DND-41 (cell line): ENCODE measurements at regions not wholly inside any gene's neighbourhood (a gene's known extent, or its start where the extent isn't known, plus 50 kb on each side); places are given as distances from the start of the nearest gene placed in this dataset.

Source experiments
- ATAC-seq: fragments of 200-7000 bp; cut with Tn5 transposase; 3 replicates; pipeline ENCODE4 v1.9.1; 2021; ENCODE audit warnings: low read depth; ENCODE audit not compliant: insufficient read depth
- DNase-seq: peaks from one replicate; pipeline ENCODE4 v3.0.0-alpha.2; 2020
- H2AFZ ChIP-seq: 2 replicates; pipeline ENCODE4 v1.6.0; 2012; ENCODE audit warnings: low read depth, low read length
- H3K27ac ChIP-seq: 2 replicates; pipeline ENCODE4 v1.5.1; 2012; ENCODE audit warnings: low read length, inconsistent platforms
- H3K27me3 ChIP-seq: fragments of 200-600 bp; sonication (generic); 2 replicates; pipeline ENCODE4 v1.6.0; 2012; ENCODE audit warnings: low read length, mild to moderate bottlenecking, inconsistent platforms; ENCODE audit not compliant: insufficient read depth, poor library complexity
- H3K36me3 ChIP-seq: 2 replicates; pipeline ENCODE4 v1.5.1; 2012; ENCODE audit warnings: low read length, inconsistent platforms; ENCODE audit not compliant: insufficient read depth
- H3K4me1 ChIP-seq: 2 replicates; pipeline ENCODE4 v1.5.1; 2012; ENCODE audit warnings: mild to moderate bottlenecking, low read length; ENCODE audit not compliant: insufficient read depth
- H3K4me2 ChIP-seq: 2 replicates; pipeline ENCODE4 v1.6.0; 2012; ENCODE audit warnings: mild to moderate bottlenecking, moderate library complexity, low read length, inconsistent platforms; ENCODE audit not compliant: insufficient read depth
- H3K4me3 ChIP-seq, 2 experiments: fragments of 200-600 bp in 1 of 2; shearing (Covaris generic) in 1 of 2; 2 replicates each; pipeline ENCODE4 v1.5.1; 2012 to 2016; ENCODE audit warnings: inconsistent platforms in 2 of 2, low read length in 2 of 2, mild to moderate bottlenecking in 2 of 2, low read depth in 1 of 2, moderate library complexity in 1 of 2
- H3K79me2 ChIP-seq: 2 replicates; pipeline ENCODE4 v1.6.0; 2012; ENCODE audit warnings: low read length, inconsistent platforms; ENCODE audit not compliant: insufficient read depth
- H3K9ac ChIP-seq: 2 replicates; pipeline ENCODE4 v1.6.0; 2012; ENCODE audit warnings: low read depth, mild to moderate bottlenecking, inconsistent platforms, low read length, moderate library complexity
- H3K9me3 ChIP-seq: 2 replicates; pipeline ENCODE4 v1.5.1; 2012; ENCODE audit warnings: low read length, moderate library complexity, mild to moderate bottlenecking, inconsistent platforms; ENCODE audit not compliant: insufficient read depth, severe bottlenecking
- H4K20me1 ChIP-seq: 2 replicates; pipeline ENCODE4 v1.6.0; 2012; ENCODE audit warnings: low read length; ENCODE audit not compliant: insufficient read depth
- EZH2 ChIP-seq: IDR thresholded peaks from 3 replicates; pipeline ENCODE4 v1.6.1; 2012; ENCODE audit warnings: borderline replicate concordance, low read depth, mild to moderate bottlenecking, moderate library complexity, low read length, inconsistent platforms; ENCODE audit not compliant: severe bottlenecking
- TF ChIP-seq, protein P1 (sequence below): IDR thresholded peaks from 2 replicates; pipeline ENCODE4 v1.5.1; 2012; ENCODE audit warnings: borderline replicate concordance, low read length, moderate library complexity, mild to moderate bottlenecking; ENCODE audit not compliant: poor library complexity, severe bottlenecking; ENCODE audit errors: extremely low read depth

GRCh38 chr18:57981308-57982028, 62.6 kb upstream of the NEDD4L start:
- no peaks in the 10 kb centered on the region for H3K9me3 ChIP-seq
- DNase-seq (no peak), ATAC-seq (no peak)
- H3K36me3 ChIP-seq: no peaks in the 10 kb centered on the region
- H3K4me3 ChIP-seq: no peak overlapping the region
- H3K4me1 ChIP-seq: no peaks in the 10 kb centered on the region
- no peak overlapping the region for H2AFZ ChIP-seq
- peaks cover 3% of the 10 kb centered on the region for H3K27me3 ChIP-seq
- no peaks in the 10 kb centered on the region for H4K20me1 ChIP-seq
- H3K27ac ChIP-seq: no peak overlapping the region
- no peaks in the 10 kb centered on the region for H3K79me2 ChIP-seq
- H3K4me2 ChIP-seq: no peak overlapping the region
- H3K9ac ChIP-seq: no peak overlapping the region
- TF ChIP-seq, protein P1, sequence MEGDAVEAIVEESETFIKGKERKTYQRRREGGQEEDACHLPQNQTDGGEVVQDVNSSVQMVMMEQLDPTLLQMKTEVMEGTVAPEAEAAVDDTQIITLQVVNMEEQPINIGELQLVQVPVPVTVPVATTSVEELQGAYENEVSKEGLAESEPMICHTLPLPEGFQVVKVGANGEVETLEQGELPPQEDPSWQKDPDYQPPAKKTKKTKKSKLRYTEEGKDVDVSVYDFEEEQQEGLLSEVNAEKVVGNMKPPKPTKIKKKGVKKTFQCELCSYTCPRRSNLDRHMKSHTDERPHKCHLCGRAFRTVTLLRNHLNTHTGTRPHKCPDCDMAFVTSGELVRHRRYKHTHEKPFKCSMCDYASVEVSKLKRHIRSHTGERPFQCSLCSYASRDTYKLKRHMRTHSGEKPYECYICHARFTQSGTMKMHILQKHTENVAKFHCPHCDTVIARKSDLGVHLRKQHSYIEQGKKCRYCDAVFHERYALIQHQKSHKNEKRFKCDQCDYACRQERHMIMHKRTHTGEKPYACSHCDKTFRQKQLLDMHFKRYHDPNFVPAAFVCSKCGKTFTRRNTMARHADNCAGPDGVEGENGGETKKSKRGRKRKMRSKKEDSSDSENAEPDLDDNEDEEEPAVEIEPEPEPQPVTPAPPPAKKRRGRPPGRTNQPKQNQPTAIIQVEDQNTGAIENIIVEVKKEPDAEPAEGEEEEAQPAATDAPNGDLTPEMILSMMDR: no peak
- TF ChIP-seq EZH2: no peak

GRCh38 chr18:57980573-57981307, 63.3 kb upstream of the NEDD4L start:
- ATAC-seq: no peak
- no peaks in the 10 kb centered on the region for H3K4me1 ChIP-seq
- no peaks in the 10 kb centered on the region for H3K79me2 ChIP-seq
- H3K9me3 ChIP-seq: no peaks in the 10 kb centered on the region
- no peak for TF ChIP-seq EZH2
- TF ChIP-seq, protein P1: no peak
- no peak overlapping the region for H3K4me3 ChIP-seq
- H2AFZ ChIP-seq: no peak overlapping the region
- no peaks in the 10 kb centered on the region for H4K20me1 ChIP-seq
- H3K4me2 ChIP-seq: no peak overlapping the region
- peaks cover 9% of the 10 kb centered on the region for H3K27me3 ChIP-seq
- DNase-seq: no peak
- H3K9ac ChIP-seq: no peak overlapping the region
- H3K36me3 ChIP-seq: no peaks in the 10 kb centered on the region
- H3K27ac ChIP-seq: no peak overlapping the region

DNA sequence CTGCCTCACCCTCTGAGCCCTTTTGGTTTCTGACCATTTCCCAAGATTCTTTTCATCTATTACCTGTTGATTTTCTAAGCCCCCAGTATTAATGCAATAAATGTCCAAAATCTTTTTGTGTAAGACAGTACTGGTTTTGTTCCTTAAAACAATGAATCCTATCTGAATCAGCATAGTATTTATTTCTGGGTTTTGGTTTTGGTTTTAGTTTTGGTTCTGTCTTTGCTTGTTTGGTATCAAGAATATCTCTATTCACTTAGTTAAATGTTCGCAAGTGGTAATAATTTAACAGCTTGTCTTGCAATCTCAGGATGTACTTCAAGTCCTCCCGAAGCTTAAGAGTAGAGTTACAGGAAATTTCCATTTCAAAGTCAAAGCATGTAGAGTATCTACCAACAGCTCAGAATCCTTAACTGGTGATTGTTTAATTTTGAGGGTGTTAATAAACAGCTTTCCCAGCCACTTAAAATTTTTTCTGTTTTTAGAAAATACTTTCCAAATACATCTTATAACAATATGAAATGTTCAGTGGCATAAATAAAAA, 67.7 kb upstream of the NEDD4L start:
- peaks cover 25% of the 10 kb centered on the region for H3K27me3 ChIP-seq
- no peaks in the 10 kb centered on the region for H4K20me1 ChIP-seq
- no peaks in the 10 kb centered on the region for H3K4me1 ChIP-seq
- H3K36me3 ChIP-seq: no peaks in the 10 kb centered on the region
- ATAC-seq (no peak), DNase-seq (no peak)
- no peak overlapping the region for H3K9ac ChIP-seq
- no peak overlapping the region for H3K4me2 ChIP-seq
- no peaks in the 10 kb centered on the region for H3K79me2 ChIP-seq
- TF ChIP-seq, protein P1: no peak
- TF ChIP-seq EZH2: no peak
- H3K27ac ChIP-seq: no peak overlapping the region
- H3K9me3 ChIP-seq: no peaks in the 10 kb centered on the region
- H3K4me3 ChIP-seq: no peak overlapping the region
- H2AFZ ChIP-seq: no peak overlapping the region
